ENCODE measurements at regions not wholly inside any gene's neighbourhood (a gene's known extent, or its start where the extent isn't known, plus 50 kb on each side); places are given as distances from the start of the nearest gene placed in this dataset.

DNA sequence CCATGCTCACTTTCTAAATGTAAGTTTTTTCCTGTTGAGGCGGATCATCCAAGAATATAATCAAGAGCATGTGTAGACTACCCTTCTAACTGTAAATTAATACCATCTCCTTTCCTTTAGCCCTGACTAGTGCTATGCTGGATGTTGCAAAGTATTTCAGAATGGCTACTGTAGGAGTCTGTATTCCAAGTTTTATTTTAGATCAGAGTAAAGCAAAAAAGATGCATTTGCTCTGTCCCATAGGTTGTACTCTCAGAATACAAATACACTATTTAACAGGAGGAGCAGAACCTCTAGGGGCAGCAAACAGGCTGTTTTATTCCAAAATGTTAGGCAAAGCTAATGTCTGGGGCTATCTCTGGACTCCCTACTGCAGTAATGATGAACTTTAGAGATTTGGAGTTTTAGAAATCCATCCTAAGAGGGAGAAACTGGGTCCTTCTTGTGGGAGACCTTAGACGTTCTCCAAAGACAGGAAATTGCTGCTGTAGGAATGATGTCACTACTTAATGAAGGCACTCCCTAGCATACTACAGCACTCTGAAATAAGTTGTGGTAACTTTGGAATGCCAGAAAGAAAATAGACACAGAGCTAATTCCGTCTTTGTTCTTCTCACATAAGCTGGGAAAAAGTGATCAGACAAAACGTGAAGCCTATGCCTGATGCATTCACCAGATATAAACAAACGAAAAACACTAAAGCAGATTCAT is 392.4 kb upstream of the HS3ST5 start:
- no peak for TF ChIP-seq EZH2 (optimal IDR thresholded peaks at IDR 0.05; ENCODE audit: low read depth, low read length)
- TF ChIP-seq, protein P1, sequence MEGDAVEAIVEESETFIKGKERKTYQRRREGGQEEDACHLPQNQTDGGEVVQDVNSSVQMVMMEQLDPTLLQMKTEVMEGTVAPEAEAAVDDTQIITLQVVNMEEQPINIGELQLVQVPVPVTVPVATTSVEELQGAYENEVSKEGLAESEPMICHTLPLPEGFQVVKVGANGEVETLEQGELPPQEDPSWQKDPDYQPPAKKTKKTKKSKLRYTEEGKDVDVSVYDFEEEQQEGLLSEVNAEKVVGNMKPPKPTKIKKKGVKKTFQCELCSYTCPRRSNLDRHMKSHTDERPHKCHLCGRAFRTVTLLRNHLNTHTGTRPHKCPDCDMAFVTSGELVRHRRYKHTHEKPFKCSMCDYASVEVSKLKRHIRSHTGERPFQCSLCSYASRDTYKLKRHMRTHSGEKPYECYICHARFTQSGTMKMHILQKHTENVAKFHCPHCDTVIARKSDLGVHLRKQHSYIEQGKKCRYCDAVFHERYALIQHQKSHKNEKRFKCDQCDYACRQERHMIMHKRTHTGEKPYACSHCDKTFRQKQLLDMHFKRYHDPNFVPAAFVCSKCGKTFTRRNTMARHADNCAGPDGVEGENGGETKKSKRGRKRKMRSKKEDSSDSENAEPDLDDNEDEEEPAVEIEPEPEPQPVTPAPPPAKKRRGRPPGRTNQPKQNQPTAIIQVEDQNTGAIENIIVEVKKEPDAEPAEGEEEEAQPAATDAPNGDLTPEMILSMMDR (IDR thresholded peaks at IDR 0.05; ENCODE audit: low read length), result no peak
- no peak for TF ChIP-seq EZH2phosphoT487 (IDR thresholded peaks at IDR 0.05; ENCODE audit: low read length)
